Fibroblast of lung (primary cell): ENCODE measurements at regions not wholly inside any gene's neighbourhood (a gene's known extent, or its start where the extent isn't known, plus 50 kb on each side); places are given as distances from the start of the nearest gene placed in this dataset.

Source experiments
- DNase-seq, 2 donors: peaks; one replicate each; pipeline versions ENCODE4 v3.0.0 to v3.0.0-alpha.2; 2010; ENCODE audit warnings: low read depth in 2 of 2
- H2AFZ ChIP-seq: 2 replicates; pipeline ENCODE4 v1.5.1; 2012; ENCODE audit warnings: low read length, control low read depth, inconsistent platforms
- H3K27ac ChIP-seq: 2 replicates; pipeline ENCODE4 v1.5.1; 2011; ENCODE audit warnings: low read length, control low read depth; ENCODE audit not compliant: insufficient read depth
- H3K27me3 ChIP-seq: 2 replicates; pipeline ENCODE4 v1.5.1; 2011; ENCODE audit warnings: mild to moderate bottlenecking, low read length; ENCODE audit not compliant: control insufficient read depth, insufficient read depth
- H3K36me3 ChIP-seq: 2 replicates; pipeline ENCODE4 v1.5.1; 2011; ENCODE audit warnings: low read length; ENCODE audit not compliant: control insufficient read depth, insufficient read depth
- H3K4me1 ChIP-seq: 2 replicates; pipeline ENCODE4 v1.5.1; 2011; ENCODE audit warnings: low read length; ENCODE audit not compliant: control insufficient read depth, insufficient read depth; ENCODE audit errors: extremely low read depth
- H3K4me2 ChIP-seq: 2 replicates; pipeline ENCODE4 v1.5.1; 2011; ENCODE audit warnings: low read length, control low read depth; ENCODE audit not compliant: insufficient read depth; ENCODE audit errors: extremely low read depth
- H3K4me3 ChIP-seq, 4 experiments: fragments of 200-600 bp in 1 of 4; sonication (generic) in 1 of 4; replicated peaks in 1 of 4; 2 replicates each; pipeline ENCODE4 v1.5.1; 2011 to 2016; ENCODE audit warnings: low read length in 4 of 4, low read depth in 3 of 4, mild to moderate bottlenecking in 3 of 4, control low read depth in 2 of 4, inconsistent platforms in 1 of 4, mixed read lengths in 1 of 4; ENCODE audit not compliant: insufficient read depth in 1 of 4; ENCODE audit errors: control extremely low read depth in 1 of 4
- H3K79me2 ChIP-seq: 2 replicates; pipeline ENCODE4 v1.5.1; 2012; ENCODE audit warnings: mild to moderate bottlenecking, low read length, inconsistent platforms; ENCODE audit not compliant: control insufficient read depth, insufficient read depth
- H3K9ac ChIP-seq: 2 replicates; pipeline ENCODE4 v1.5.1; 2011; ENCODE audit warnings: mild to moderate bottlenecking, low read length, control low read depth; ENCODE audit not compliant: insufficient read depth
- H3K9me3 ChIP-seq: 2 replicates; pipeline ENCODE4 v1.5.1; 2012; ENCODE audit warnings: low read depth, low read length; ENCODE audit not compliant: control insufficient read depth, insufficient read depth
- H4K20me1 ChIP-seq: 2 replicates; pipeline ENCODE4 v1.5.1; 2011; ENCODE audit warnings: low read length; ENCODE audit not compliant: control insufficient read depth, insufficient read depth; ENCODE audit errors: extremely low read depth
- EZH2 ChIP-seq: IDR thresholded peaks from 2 replicates; pipeline ENCODE4 v1.5.1; 2012; ENCODE audit warnings: low read length, control low read depth, mild to moderate bottlenecking; ENCODE audit errors: missing control alignments
- TF ChIP-seq, protein P1 (sequence below), 2 donors: IDR thresholded peaks in 1 of 2; conservative IDR thresholded peaks in 1 of 2; 1 replicate in 1 of 2; 2 replicates in 1 of 2; pipeline ENCODE4 v1.5.1; 2011 to 2012; ENCODE audit warnings: low read length in 2 of 2, control low read depth in 1 of 2, inconsistent platforms in 1 of 2, low read depth in 1 of 2, mild to moderate bottlenecking in 1 of 2

DNA sequence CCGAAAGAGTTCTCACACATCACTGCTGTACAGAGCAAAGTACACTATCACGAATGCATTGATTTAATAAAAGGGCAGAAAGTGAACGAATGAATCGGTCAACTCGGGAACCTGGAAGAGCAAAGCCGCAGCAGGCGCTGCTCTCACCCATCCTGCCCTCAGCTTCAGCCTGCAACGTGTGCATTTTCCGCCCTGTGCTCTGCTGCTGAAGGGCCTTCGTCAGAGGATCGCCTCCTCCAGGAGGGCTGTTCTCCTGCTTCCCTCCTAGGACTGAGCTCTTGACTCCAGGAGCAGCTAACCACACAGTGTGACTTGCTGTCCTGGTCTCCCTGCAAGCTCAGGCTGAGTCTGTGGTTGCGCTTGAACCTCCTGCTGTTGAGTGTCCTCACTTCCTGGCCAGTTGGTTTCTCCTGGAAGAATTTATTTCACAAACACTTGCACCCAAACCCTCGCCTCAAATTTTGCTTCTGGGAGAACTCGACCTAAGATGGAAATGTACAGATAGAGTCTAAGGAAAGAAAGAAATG lies 473.0 kb upstream of the KLF6 start:
- Histone ChIP-seq H4K20me1 (no peaks in the 10 kb centered on the region), H3K4me1 (peaks cover 11% of the 10 kb centered on the region), H3K36me3 (no peaks in the 10 kb centered on the region), H3K9ac (no peak overlapping the region), H3K4me3 (no peak overlapping the region), H3K9me3 (no peaks in the 10 kb centered on the region), H2AFZ (no peak overlapping the region), H3K27ac (no peak overlapping the region), H3K4me2 (no peak overlapping the region), H3K79me2 (no peaks in the 10 kb centered on the region), H3K27me3 (no peaks in the 10 kb centered on the region)
- DNase-seq, result no peak
- TF ChIP-seq, protein P1, sequence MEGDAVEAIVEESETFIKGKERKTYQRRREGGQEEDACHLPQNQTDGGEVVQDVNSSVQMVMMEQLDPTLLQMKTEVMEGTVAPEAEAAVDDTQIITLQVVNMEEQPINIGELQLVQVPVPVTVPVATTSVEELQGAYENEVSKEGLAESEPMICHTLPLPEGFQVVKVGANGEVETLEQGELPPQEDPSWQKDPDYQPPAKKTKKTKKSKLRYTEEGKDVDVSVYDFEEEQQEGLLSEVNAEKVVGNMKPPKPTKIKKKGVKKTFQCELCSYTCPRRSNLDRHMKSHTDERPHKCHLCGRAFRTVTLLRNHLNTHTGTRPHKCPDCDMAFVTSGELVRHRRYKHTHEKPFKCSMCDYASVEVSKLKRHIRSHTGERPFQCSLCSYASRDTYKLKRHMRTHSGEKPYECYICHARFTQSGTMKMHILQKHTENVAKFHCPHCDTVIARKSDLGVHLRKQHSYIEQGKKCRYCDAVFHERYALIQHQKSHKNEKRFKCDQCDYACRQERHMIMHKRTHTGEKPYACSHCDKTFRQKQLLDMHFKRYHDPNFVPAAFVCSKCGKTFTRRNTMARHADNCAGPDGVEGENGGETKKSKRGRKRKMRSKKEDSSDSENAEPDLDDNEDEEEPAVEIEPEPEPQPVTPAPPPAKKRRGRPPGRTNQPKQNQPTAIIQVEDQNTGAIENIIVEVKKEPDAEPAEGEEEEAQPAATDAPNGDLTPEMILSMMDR (conservative IDR thresholded peaks at IDR 0.05 in 1 of 2, IDR thresholded peaks at IDR 0.05 in 1 of 2; ENCODE audit: low read depth in 1 of 2, low read length in 2 of 2), result no peak
- no peak for TF ChIP-seq EZH2

DNA sequence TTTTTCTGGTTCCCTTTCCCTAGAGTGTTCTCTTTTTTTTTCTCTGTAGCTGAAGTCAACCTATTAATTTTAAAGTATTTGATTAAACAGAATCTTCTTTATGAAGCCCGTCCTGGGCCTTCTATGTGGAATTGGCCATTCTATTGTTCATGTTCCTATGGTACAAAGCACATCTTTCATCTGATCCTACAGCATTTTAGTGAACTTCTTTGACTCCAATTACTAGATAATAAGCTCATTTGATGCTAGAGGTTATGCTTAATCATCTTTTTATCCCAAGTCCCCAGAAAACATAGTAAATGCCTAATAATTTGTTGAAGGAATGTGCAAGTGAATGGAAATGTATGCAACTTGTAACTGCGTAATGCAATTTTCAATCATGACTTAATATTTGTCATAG lies 472.0 kb upstream of the KLF6 start:
- no peak overlapping the region for H3K4me2 ChIP-seq
- no peak overlapping the region for H3K27ac ChIP-seq
- TF ChIP-seq EZH2, result no peak
- TF ChIP-seq, protein P1 (conservative IDR thresholded peaks at IDR 0.05 in 1 of 2, IDR thresholded peaks at IDR 0.05 in 1 of 2; ENCODE audit: low read depth in 1 of 2, low read length in 2 of 2), result no peak
- no peaks in the 10 kb centered on the region for H3K9me3 ChIP-seq
- DNase-seq, result no peak
- no peak overlapping the region for H2AFZ ChIP-seq
- H4K20me1 ChIP-seq, result no peaks in the 10 kb centered on the region
- H3K9ac ChIP-seq, result no peak overlapping the region
- H3K36me3 ChIP-seq, result no peaks in the 10 kb centered on the region
- H3K4me3 ChIP-seq, result no peak overlapping the region
- H3K27me3 ChIP-seq, result no peaks in the 10 kb centered on the region
- H3K4me1 ChIP-seq, result peaks cover 11% of the 10 kb centered on the region
- no peaks in the 10 kb centered on the region for H3K79me2 ChIP-seq

DNA sequence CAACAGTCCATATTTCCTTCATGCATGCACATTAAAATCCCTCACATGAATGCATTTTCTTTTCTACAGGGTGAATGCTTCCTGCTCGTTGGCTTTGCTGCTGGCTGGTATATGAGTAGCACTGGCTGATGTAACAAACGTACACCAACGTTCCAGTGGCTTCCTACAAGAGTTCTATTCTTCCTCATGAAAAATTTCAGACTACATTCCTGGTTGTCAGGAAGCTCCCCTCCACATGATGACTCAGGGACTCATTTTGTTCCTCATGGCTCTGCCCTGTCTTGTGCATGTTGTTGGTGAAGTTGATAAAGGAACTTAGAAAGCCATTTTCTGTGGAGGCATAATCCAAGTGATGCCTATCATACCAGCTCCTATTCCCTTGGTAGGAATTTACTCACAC lies 470.7 kb upstream of the KLF6 start:
- Histone ChIP-seq H3K4me1 (peaks cover 10% of the 10 kb centered on the region), H3K9ac (no peak overlapping the region), H3K4me3 (no peak overlapping the region), H2AFZ (no peak overlapping the region), H3K9me3 (no peaks in the 10 kb centered on the region), H3K27me3 (no peaks in the 10 kb centered on the region), H4K20me1 (no peaks in the 10 kb centered on the region), H3K79me2 (no peaks in the 10 kb centered on the region), H3K27ac (no peak overlapping the region), H3K4me2 (no peak overlapping the region), H3K36me3 (no peaks in the 10 kb centered on the region)
- no peak for TF ChIP-seq EZH2
- TF ChIP-seq, protein P1 (conservative IDR thresholded peaks at IDR 0.05 in 1 of 2, IDR thresholded peaks at IDR 0.05 in 1 of 2; ENCODE audit: low read depth in 1 of 2, low read length in 2 of 2), result no peak
- DNase-seq, result no peak
